ENCODE measurements at regions not wholly inside any gene's neighbourhood (a gene's known extent, or its start where the extent isn't known, plus 50 kb on each side); places are given as distances from the start of the nearest gene placed in this dataset.

GRCh38 chr9:101995231-101995630 is 256.8 kb upstream of the GRIN3A start:
- CTCF ChIA-PET (ENCODE audit: partially characterized antibody): no interaction called here
- H3K27ac ChIP-seq (ENCODE audit: low read depth, low read length): no peak overlapping the region

More at GRCh38 chr9:101995231-101995630, 256.8 kb upstream of the GRIN3A start:
- Histone ChIP-seq H3K14ac (ENCODE audit: insufficient read length) (no peak overlapping the region), H2BK12ac (ENCODE audit: low read depth, low read length) (no peak overlapping the region), H3K4me2 (ENCODE audit: insufficient read depth in 1 of 2, low read depth in 2 of 2, low read length in 2 of 2) (no peak overlapping the region), H3K4me1 (replicated peaks in 1 of 4; ENCODE audit: control insufficient read depth in 3 of 4, insufficient read depth in 4 of 4, low read length in 3 of 4) (no peaks in the 10 kb centered on the region), H3K9ac (replicated peaks in 1 of 4; ENCODE audit: extremely low read depth in 1 of 4, low read depth in 3 of 4, low read length in 3 of 4) (no peak overlapping the region), H2BK15ac (ENCODE audit: low read length) (no peak overlapping the region), H3K4ac (replicated peaks; ENCODE audit: insufficient read length, low read depth, low read length) (no peak overlapping the region), H3K23me2 (ENCODE audit: low read depth, low read length) (no peaks in the 10 kb centered on the region), H3K36me3 (ENCODE audit: control insufficient read depth in 2 of 4, insufficient read depth in 4 of 4, low read length in 3 of 4) (no peaks in the 10 kb centered on the region), H3K18ac (ENCODE audit: extremely low read depth, low read length) (no peak overlapping the region), H2AK5ac (ENCODE audit: low read depth, low read length) (no peak overlapping the region), H2BK20ac (ENCODE audit: low read length) (no peak overlapping the region), H3K79me2 (ENCODE audit: control insufficient read depth in 1 of 2, insufficient read depth in 2 of 2, low read length in 2 of 2) (no peaks in the 10 kb centered on the region), H2AFZ (ENCODE audit: low read length) (no peak overlapping the region), H4K91ac (replicated peaks; ENCODE audit: insufficient read length, low read length) (no peak overlapping the region), H3K79me1 (ENCODE audit: low read depth, low read length) (no peaks in the 10 kb centered on the region), H4K8ac (ENCODE audit: extremely low read depth, insufficient read depth, low read length) (no peak overlapping the region), H3K27me3 (replicated peaks in 1 of 4; ENCODE audit: control insufficient read depth in 3 of 4, extremely low read depth in 1 of 4, insufficient read depth in 3 of 4, low read length in 3 of 4) (no peaks in the 10 kb centered on the region), H4K20me1 (replicated peaks in 1 of 2; ENCODE audit: control insufficient read depth in 1 of 2, insufficient read depth in 2 of 2, low read length in 2 of 2) (no peaks in the 10 kb centered on the region), H3K9me3 (ENCODE audit: insufficient read depth in 2 of 2, low read depth in 1 of 2, low read length in 1 of 2) (no peaks in the 10 kb centered on the region), H3K23ac (ENCODE audit: insufficient read length) (no peak overlapping the region), H3K56ac (replicated peaks; ENCODE audit: insufficient read length, low read depth, low read length) (no peak overlapping the region), H3K4me3 (ENCODE audit: extremely low read depth in 1 of 4, insufficient read depth in 2 of 4, low read depth in 3 of 4, low read length in 4 of 4) (no peak overlapping the region), H4K5ac (ENCODE audit: insufficient read length, low read depth, low read length) (no peak overlapping the region), H2BK5ac (ENCODE audit: low read depth, low read length) (no peak overlapping the region), H2BK120ac (replicated peaks; ENCODE audit: low read depth, low read length) (no peak overlapping the region)
- TF ChIP-seq EZH2 (IDR thresholded peaks at IDR 0.05; ENCODE audit: low read depth, low read length, severe bottlenecking) (no peak), EGR1 (IDR thresholded peaks at IDR 0.05; ENCODE audit: borderline replicate concordance, low read depth, low read length) (no peak), FOSL1 (IDR thresholded peaks at IDR 0.05; ENCODE audit: insufficient read depth, low read depth, low read length) (no peak), TBP (IDR thresholded peaks at IDR 0.05; ENCODE audit: low read depth, low read length) (no peak), KDM1A (IDR thresholded peaks at IDR 0.05; ENCODE audit: borderline replicate concordance, low read length) (no peak), SIRT6 (IDR thresholded peaks at IDR 0.05; ENCODE audit: low read length) (no peak), CHD1 (IDR thresholded peaks at IDR 0.05; ENCODE audit: low read depth, low read length) (no peak), SUZ12 (IDR thresholded peaks at IDR 0.05; ENCODE audit: low read length) (no peak), ZNF274 (IDR thresholded peaks at IDR 0.05; ENCODE audit: borderline replicate concordance, extremely low read depth, low read length) (no peak), SP1 (IDR thresholded peaks at IDR 0.05; ENCODE audit: low read depth, low read length) (no peak), SIN3A (conservative IDR thresholded peaks at IDR 0.05 in 1 of 2, IDR thresholded peaks at IDR 0.05 in 1 of 2; ENCODE audit: low read depth in 1 of 2, low read length in 2 of 2) (no peak), RXRA (IDR thresholded peaks at IDR 0.05; ENCODE audit: insufficient read depth, low read depth, low read length) (no peak)
- FAIRE-seq: no peak
- WGBS, 2 experiments (ENCODE audit: extremely low coverage in 1 of 2, insufficient coverage in 1 of 2, insufficient read length in 1 of 2, insufficient replicate concordance in 2 of 2, low coverage in 1 of 2, low lambda C conversion rate in 2 of 2, missing lambda C conversion rate in 1 of 2): 93% methylated on average over 5 of the region's 5 CpGs; no CpG with 5 or more reads in 1 of the 2 experiments
- POLR2A ChIA-PET (ENCODE audit: partially characterized antibody): no interaction called here
- no peak for DNase-seq (ENCODE audit: low read depth in 1 of 2, low spot score in 2 of 2)

Data from H1 (cell line).